ENCODE measurements at regions not wholly inside any gene's neighbourhood (a gene's known extent, or its start where the extent isn't known, plus 50 kb on each side); places are given as distances from the start of the nearest gene placed in this dataset.

- no peak overlapping the region for H3K4me3 ChIP-seq (ENCODE audit: control insufficient read depth in 2 of 3, extremely low read depth in 1 of 3, insufficient read depth in 2 of 3, low read depth in 1 of 3, low read length in 3 of 3)
- no peaks in the 10 kb centered on the region for H4K20me1 ChIP-seq (ENCODE audit: control insufficient read depth, extremely low read depth, insufficient read depth, low read length)
- H3K9me3 ChIP-seq (ENCODE audit: control insufficient read depth, low read depth, low read length): no peaks in the 10 kb centered on the region
- H3K9me1 ChIP-seq (ENCODE audit: control insufficient read depth, extremely low read depth, insufficient read depth, low read length): no peaks in the 10 kb centered on the region
- no peaks in the 10 kb centered on the region for H3K79me2 ChIP-seq (ENCODE audit: control insufficient read depth, insufficient read depth, low read length)
- TF ChIP-seq EZH2 (IDR thresholded peaks at IDR 0.05; ENCODE audit: low read length): no peak
- TF ChIP-seq CTCF (optimal IDR thresholded peaks at IDR 0.05 in 1 of 3, IDR thresholded peaks at IDR 0.05 in 1 of 3, conservative IDR thresholded peaks at IDR 0.05 in 1 of 3; ENCODE audit: extremely low read depth in 1 of 3, insufficient read depth in 2 of 3, low read length in 3 of 3): no peak
- no peak overlapping the region for H3K27ac ChIP-seq (ENCODE audit: control insufficient read depth, insufficient read depth, low read length)
- H3K27me3 ChIP-seq (ENCODE audit: control insufficient read depth, extremely low read depth, insufficient read depth, low read length): no peaks in the 10 kb centered on the region
- H3K4me2 ChIP-seq (ENCODE audit: control insufficient read depth, extremely low read depth, insufficient read depth, low read depth, low read length): no peak overlapping the region
- H3K36me3 ChIP-seq (ENCODE audit: control insufficient read depth in 2 of 2, extremely low read depth in 1 of 2, insufficient read depth in 2 of 2, low read length in 2 of 2): no peaks in the 10 kb centered on the region
- H2AFZ ChIP-seq (ENCODE audit: control insufficient read depth, low read length): no peak overlapping the region
- DNase-seq (ENCODE audit: low read depth, low spot score) (no peak), FAIRE-seq (no peak)
- dilution Hi-C loops (cut with MboI; ENCODE audit: extremely low pct_ligation_motif_present, low sequenced_read_pairs): no loop called here
- no peak overlapping the region for H3K9ac ChIP-seq (ENCODE audit: control insufficient read depth, extremely low read depth, insufficient read depth, low read length)
- no peaks in the 10 kb centered on the region for H3K4me1 ChIP-seq (ENCODE audit: control insufficient read depth, extremely low read depth, insufficient read depth, low read length)
Measured at GRCh38 chr1:190699165-190699564, 221.5 kb upstream of the BRINP3 start.

- Histone ChIP-seq H3K27me3 (ENCODE audit: control insufficient read depth, extremely low read depth, insufficient read depth, low read length) (no peaks in the 10 kb centered on the region), H2AFZ (ENCODE audit: control insufficient read depth, low read length) (no peak overlapping the region), H3K9me1 (ENCODE audit: control insufficient read depth, extremely low read depth, insufficient read depth, low read length) (no peaks in the 10 kb centered on the region), H3K4me1 (ENCODE audit: control insufficient read depth, extremely low read depth, insufficient read depth, low read length) (no peaks in the 10 kb centered on the region), H3K79me2 (ENCODE audit: control insufficient read depth, insufficient read depth, low read length) (no peaks in the 10 kb centered on the region), H3K27ac (ENCODE audit: control insufficient read depth, insufficient read depth, low read length) (no peak overlapping the region), H3K9ac (ENCODE audit: control insufficient read depth, extremely low read depth, insufficient read depth, low read length) (no peak overlapping the region), H3K4me3 (ENCODE audit: control insufficient read depth in 2 of 3, extremely low read depth in 1 of 3, insufficient read depth in 2 of 3, low read depth in 1 of 3, low read length in 3 of 3) (no peak overlapping the region), H3K36me3 (ENCODE audit: control insufficient read depth in 2 of 2, extremely low read depth in 1 of 2, insufficient read depth in 2 of 2, low read length in 2 of 2) (no peaks in the 10 kb centered on the region), H3K9me3 (ENCODE audit: control insufficient read depth, low read depth, low read length) (no peaks in the 10 kb centered on the region), H3K4me2 (ENCODE audit: control insufficient read depth, extremely low read depth, insufficient read depth, low read depth, low read length) (no peak overlapping the region), H4K20me1 (ENCODE audit: control insufficient read depth, extremely low read depth, insufficient read depth, low read length) (no peaks in the 10 kb centered on the region)
- FAIRE-seq (no peak), DNase-seq (ENCODE audit: low read depth, low spot score) (no peak)
- dilution Hi-C loops (cut with MboI; ENCODE audit: extremely low pct_ligation_motif_present, low sequenced_read_pairs): no loop called here
- TF ChIP-seq EZH2 (IDR thresholded peaks at IDR 0.05; ENCODE audit: low read length): no peak
- TF ChIP-seq CTCF (optimal IDR thresholded peaks at IDR 0.05 in 1 of 3, IDR thresholded peaks at IDR 0.05 in 1 of 3, conservative IDR thresholded peaks at IDR 0.05 in 1 of 3; ENCODE audit: extremely low read depth in 1 of 3, insufficient read depth in 2 of 3, low read length in 3 of 3): no peak
Measured at GRCh38 chr1:190708418-190709057, 230.9 kb upstream of the BRINP3 start.

Data from keratinocyte (primary cell).